GM12878 (cell line): ENCODE measurements at regions not wholly inside any gene's neighbourhood (a gene's known extent, or its start where the extent isn't known, plus 50 kb on each side); places are given as distances from the start of the nearest gene placed in this dataset.
A peak's percentile ranks its signal among the peaks of the same experiment; 100 is the strongest.

ENCODE experiments used
- ATAC-seq: fragments of 200-7000 bp; cut with Tn5 transposase; 3 replicates; pipeline ENCODE4 v1.9.1; 2020; ENCODE audit warnings: mild to moderate bottlenecking, moderate library complexity
- BruUV-seq: library from RNA; stranded (reverse); fragments of 400-500 nt; replicated peaks from 2 replicates; lab custom pipeline; 2021; lab: Mats Ljungman, UMichigan
- CTCF ChIA-PET: fragments of 300-600 bp; sonication (Branson Sonifier 250); formaldehyde crosslinking; extraction: SDS; loops from one replicate; lab custom pipeline; 2021; ENCODE audit warnings: inconsistent platforms; lab: Yijun Ruan, JAX
- POLR2A ChIA-PET: fragments of 350-600 bp; formaldehyde crosslinking; extraction: SDS; loops from one replicate; lab custom pipeline; 2021; ENCODE audit warnings: inconsistent platforms; lab: Charles Lee
- RAD21 ChIA-PET: fragments of 300-600 bp; sonication (Branson Sonifier 250); formaldehyde crosslinking; loops from one replicate; lab custom pipeline; 2023; ENCODE audit warnings: antibody characterized with exemption; ENCODE audit not compliant: unreplicated experiment; lab: Charles Lee
- SMC1A ChIA-PET: fragments of 300-600 bp; sonication (Branson Sonifier 250); formaldehyde crosslinking; loops from one replicate; lab custom pipeline; 2023; ENCODE audit not compliant: unreplicated experiment, uncharacterized antibody; lab: Charles Lee
- DNase-seq: peaks from one replicate; pipeline ENCODE4 v3.0.0-alpha.2; 2011; ENCODE audit warnings: low read depth, low spot score
- FAIRE-seq: peaks from 3 replicates; lab custom pipeline; 2011; peaks lifted over from hg19 to GRCh38; lab: Jason Lieb, UNC
- H2AFZ ChIP-seq: 2 replicates; pipeline ENCODE4 v1.6.0; 2011; ENCODE audit warnings: low read depth, low read length, control low read depth; ENCODE audit not compliant: control insufficient read depth
- H3K27ac ChIP-seq: 2 replicates; pipeline ENCODE4 v1.5.1; 2011; ENCODE audit warnings: control low read depth; ENCODE audit not compliant: control insufficient read depth, insufficient read depth
- H3K27me3 ChIP-seq, 2 experiments: replicated peaks in 1 of 2; 2 replicates each; pipeline versions ENCODE4 v1.6.0 to v1.6.1; 2011; ENCODE audit warnings: low read length in 1 of 2; ENCODE audit not compliant: control insufficient read depth in 2 of 2, insufficient read depth in 2 of 2
- H3K36me3 ChIP-seq, 2 experiments: 2 replicates each; pipeline ENCODE4 v1.5.1; 2011; ENCODE audit warnings: low read length in 1 of 2; ENCODE audit not compliant: control insufficient read depth in 2 of 2, insufficient read depth in 2 of 2
- H3K4me1 ChIP-seq: 2 replicates; pipeline ENCODE4 v1.6.1; 2011; ENCODE audit warnings: mild to moderate bottlenecking, low read length, moderate library complexity, mixed read lengths; ENCODE audit not compliant: control insufficient read depth, insufficient read depth
- H3K4me2 ChIP-seq: 2 replicates; pipeline ENCODE4 v1.6.0; 2011; ENCODE audit warnings: control low read depth; ENCODE audit not compliant: control insufficient read depth, insufficient read depth
- H3K4me3 ChIP-seq: fragments of 200-600 bp; sonication (generic); 2 replicates; pipeline ENCODE4 v1.5.1; 2016
- H3K79me2 ChIP-seq: 2 replicates; pipeline ENCODE4 v1.6.0; 2011; ENCODE audit warnings: low read length; ENCODE audit not compliant: control insufficient read depth, insufficient read depth
- H3K9ac ChIP-seq: 2 replicates; pipeline ENCODE4 v1.8.0; 2011; ENCODE audit warnings: low read length, control low read depth, mixed read lengths; ENCODE audit not compliant: control insufficient read depth, insufficient read depth
- H3K9me3 ChIP-seq: replicated peaks from 3 replicates; pipeline ENCODE4 v1.5.1; 2011; ENCODE audit warnings: mild to moderate bottlenecking, low read length; ENCODE audit not compliant: control insufficient read depth, insufficient read depth
- H4K20me1 ChIP-seq: 2 replicates; pipeline ENCODE4 v1.6.0; 2011; ENCODE audit not compliant: control insufficient read depth, insufficient read depth
- ATF7 ChIP-seq: fragments of 450-650 bp; IDR thresholded peaks from 2 replicates; pipeline ENCODE4 v1.6.1; 2016; ENCODE audit warnings: low read depth, mild to moderate bottlenecking
- BCL11A ChIP-seq: IDR thresholded peaks from 2 replicates; pipeline ENCODE4 v1.6.1; 2011; ENCODE audit warnings: low read depth, low read length
- CEBPB ChIP-seq, 2 experiments: fragments of 150-350 bp in 1 of 2; IDR thresholded peaks; 2 replicates each; pipeline ENCODE4 v1.6.1; 2012 to 2014; ENCODE audit warnings: low read depth in 2 of 2, low read length in 2 of 2, borderline replicate concordance in 1 of 2, inconsistent platforms in 1 of 2
- CHD1 ChIP-seq: IDR thresholded peaks from 2 replicates; pipeline ENCODE4 v1.6.1; 2012; ENCODE audit warnings: low read depth, low read length, improper control_type of control experiment
- CREB1 ChIP-seq: IDR thresholded peaks from 2 replicates; pipeline ENCODE4 v1.6.1; 2012; ENCODE audit warnings: low read depth, mild to moderate bottlenecking, inconsistent platforms
- CREM ChIP-seq: IDR thresholded peaks from 2 replicates; pipeline ENCODE4 v1.6.1; 2014; ENCODE audit warnings: antibody characterized with exemption, low read depth
- DPF2 ChIP-seq: fragments of 450-650 bp; IDR thresholded peaks from 2 replicates; pipeline ENCODE4 v1.6.1; 2017; ENCODE audit warnings: mild to moderate bottlenecking
- EED ChIP-seq: sonication (generic); IDR thresholded peaks from 2 replicates; pipeline ENCODE4 v1.6.1; 2016; ENCODE audit warnings: antibody characterized with exemption, low read depth
- EGR1 ChIP-seq, 2 experiments: IDR thresholded peaks; 1 replicate in 1 of 2; 2 replicates in 1 of 2; pipeline ENCODE4 v1.6.1; 2011 to 2012; ENCODE audit warnings: low read depth in 2 of 2, low read length in 2 of 2, borderline replicate concordance in 1 of 2, mild to moderate bottlenecking in 1 of 2, moderate library complexity in 1 of 2
- FOS ChIP-seq: IDR thresholded peaks from 3 replicates; pipeline ENCODE4 v1.6.1; 2011; ENCODE audit warnings: borderline replicate concordance; ENCODE audit not compliant: insufficient read length; ENCODE audit errors: extremely low read depth
- FOXM1 ChIP-seq: IDR thresholded peaks from 2 replicates; pipeline ENCODE4 v1.6.1; 2012; ENCODE audit warnings: low read depth, mild to moderate bottlenecking, inconsistent platforms, low read length, moderate library complexity
- JUNB ChIP-seq: IDR thresholded peaks from 2 replicates; pipeline ENCODE4 v1.6.1; 2016; ENCODE audit warnings: antibody characterized with exemption, mild to moderate bottlenecking
- SP1 ChIP-seq: IDR thresholded peaks from one replicate; pipeline ENCODE4 v1.6.1; 2011; ENCODE audit warnings: low read depth, low read length
- SPI1 ChIP-seq: IDR thresholded peaks from 2 replicates; pipeline ENCODE4 v1.6.1; 2011; ENCODE audit warnings: low read depth, mild to moderate bottlenecking, low read length, moderate library complexity, borderline replicate concordance; ENCODE audit not compliant: insufficient read depth
- WGBS: methylation state at CpG from one replicate; pipeline ENCODE4 v1.1.6; 2016; ENCODE audit warnings: low lambda C conversion rate; ENCODE audit not compliant: insufficient replicate concordance, insufficient coverage; ENCODE audit errors: missing lambda C conversion rate; 5-methylcytosine and 5-hydroxymethylcytosine counted together
- in situ Hi-C: fragments of 300-500 bp; cut with MboI; formaldehyde crosslinking; loops from 9 replicates; pipeline ENCODE4 v1.14.3; 2018; ENCODE audit warnings: mixed read lengths
- intact Hi-C: fragments of 100-400 bp; cut with micrococcal nuclease; formaldehyde crosslinking; loops from one replicate; pipeline ENCODE4 v1.14.2; 2022; ENCODE audit not compliant: unreplicated experiment

- no peak overlapping the region for H2AFZ ChIP-seq
- ChIA-PET CTCF (interaction anchor here (11.0 kb wide), 1 partner anchor 10 kb away, joined by 131 read pairs; no protein-coding TSS in a partner anchor), POLR2A (interaction anchor here (10.9 to 11.0 kb wide), 2 partner anchors 13 to 29 kb away, joined by 101 to 246 read pairs; no protein-coding TSS in a partner anchor), RAD21 (interaction anchor here (0.9 to 11.8 kb wide), 2 partner anchors 10 to 146 kb away, joined by 3 to 239 read pairs; partner anchors contain the start of gene BLTP3A), SMC1A (interaction anchor here (0.6 to 11.9 kb wide), 3 partner anchors 10 to 32 kb away, joined by 3 to 251 read pairs (median 213); no protein-coding TSS in a partner anchor)
- 98% methylated on average over 5 of the region's 5 CpGs for WGBS
- H3K27ac ChIP-seq = no peak overlapping the region
- H3K4me2 ChIP-seq = no peak overlapping the region
- peaks cover 8 to 9% of the 10 kb centered on the region in 2 experiments; a peak in 3 of 4 replicates for H3K36me3 ChIP-seq
- no TSS peak for BruUV-seq
- in situ Hi-C loops = no loop called here
- FAIRE-seq = no peak
- no peaks in the 10 kb centered on the region; the same call in 2 of the 3 replicates for H3K9me3 ChIP-seq
- H3K4me3 ChIP-seq = no peak overlapping the region
- no peaks in the 10 kb centered on the region for H3K27me3 ChIP-seq
- intact Hi-C loops = no loop called here
- TF ChIP-seq CHD1 (no peak), DPF2 (no peak)
- H3K9ac ChIP-seq = no peak overlapping the region
- H4K20me1 ChIP-seq = no peaks in the 10 kb centered on the region
- ATAC-seq = no peak
- H3K4me1 ChIP-seq = peaks cover 12% of the 10 kb centered on the region
- DNase-seq = no peak
- H3K79me2 ChIP-seq = peaks cover 68% of the 10 kb centered on the region
Observed at GRCh38 chr6:34645627-34646026, 50.9 kb downstream of the ILRUN start.

DNA sequence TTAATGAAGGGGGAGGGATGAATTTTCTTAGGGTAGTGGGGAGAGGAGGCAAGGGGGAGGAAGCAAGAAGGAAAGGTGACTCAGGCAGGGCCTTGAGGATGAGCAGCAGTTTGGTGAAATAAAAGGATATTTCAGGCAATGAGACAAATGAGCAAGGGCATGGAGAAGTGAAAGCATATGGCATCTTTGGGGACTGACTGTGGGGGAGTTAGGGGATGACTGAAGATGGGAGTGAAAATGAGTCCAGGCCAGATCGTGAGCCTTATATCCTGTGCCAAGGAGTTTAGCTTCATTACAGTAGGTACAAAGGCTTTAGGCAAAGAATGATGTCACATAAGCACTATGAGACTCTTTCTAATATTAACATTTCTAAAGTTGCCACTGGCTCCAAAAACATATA lies 51.9 kb downstream of the ILRUN start:
- RAD21 ChIA-PET = interaction anchor here (1.3 to 11.8 kb wide), 2 partner anchors 11 to 28 kb away, joined by 9 to 239 read pairs; no protein-coding TSS in a partner anchor
- no peaks in the 10 kb centered on the region; the same call in 2 of the 3 replicates for H3K9me3 ChIP-seq
- FAIRE-seq = no peak
- peak; percentile 72 for ATAC-seq
- no peak overlapping the region for H3K4me3 ChIP-seq
- SMC1A ChIA-PET = interaction anchor here (0.6 to 11.9 kb wide), 6 partner anchors 11 to 51 kb away, joined by 3 to 251 read pairs (median 4); no protein-coding TSS in a partner anchor
- peaks cover 7 to 8% of the 10 kb centered on the region in 2 experiments; a peak in 3 of 4 replicates for H3K36me3 ChIP-seq
- no peak overlapping the region for H3K4me2 ChIP-seq
- POLR2A ChIA-PET = interaction anchor here (0.6 to 11.0 kb wide), 5 partner anchors 14 to 408 kb away, joined by 3 to 246 read pairs (median 3); partner anchors contain the start of gene HMGA1
- no peak for DNase-seq
- no TSS peak for BruUV-seq
- WGBS = 0% methylated on average over 1 of the region's 1 CpG
- intact Hi-C loops (no loop called here), in situ Hi-C loops (no loop called here)
- H3K27ac ChIP-seq = peak overlapping the region; percentile 29; the same call in 1 of the 2 replicates
- no peaks in the 10 kb centered on the region for H4K20me1 ChIP-seq
- CTCF ChIA-PET = interaction anchor here (11.0 kb wide), 1 partner anchor 11 kb away, joined by 131 read pairs; no protein-coding TSS in a partner anchor
- peaks cover 62% of the 10 kb centered on the region for H3K79me2 ChIP-seq
- peaks cover 21% of the 10 kb centered on the region for H3K4me1 ChIP-seq
- no peak overlapping the region for H3K9ac ChIP-seq
- H2AFZ ChIP-seq = no peak overlapping the region
- H3K27me3 ChIP-seq = no peaks in the 10 kb centered on the region
- peak; percentile 38; the same call in 1 of the 2 replicates for TF ChIP-seq CREB1
- TF ChIP-seq BCL11A = peak; percentile 52; the same call in 1 of the 2 replicates
- peak; percentile 91 for TF ChIP-seq EED
- TF ChIP-seq EGR1 (IDR thresholded peaks at IDR 0.05; ENCODE audit: borderline replicate concordance in 1 of 2, low read depth in 2 of 2, low read length in 2 of 2) = 0 out of 3 replicates have a peak, but pooled peaks of 1 of the 2 experiments have one; percentile 20
- peak; percentile 61 for TF ChIP-seq JUNB
- 0 out of 2 replicates have a peak, but pooled peaks have one; percentile 39 for TF ChIP-seq CREM
- 0 out of 4 replicates have a peak, but pooled peaks of 1 of the 2 experiments have one; percentile 16 for TF ChIP-seq CEBPB (IDR thresholded peaks at IDR 0.05; ENCODE audit: borderline replicate concordance in 1 of 2, low read depth in 2 of 2, low read length in 2 of 2)
- TF ChIP-seq FOS = no peak
- peak; percentile 46; the same call in 1 of the 2 replicates for TF ChIP-seq SPI1
- TF ChIP-seq SP1 = no peak
- peak; percentile 54 for TF ChIP-seq ATF7
- 0 out of 2 replicates have a peak, but pooled peaks have one; percentile 11 for TF ChIP-seq FOXM1
